Right lobe of liver (tissue), 6 donors: ENCODE measurements at regions not wholly inside any gene's neighbourhood (a gene's known extent, or its start where the extent isn't known, plus 50 kb on each side); places are given as distances from the start of the nearest gene placed in this dataset.

Experiments
- ATAC-seq, 4 donors: fragments of 200-7000 bp; cut with Tn5 transposase; one replicate each; pipeline ENCODE4 v1.9.1; 2020; ENCODE audit warnings: mild to moderate bottlenecking in 4 of 4, moderate library complexity in 4 of 4
- DNase-seq, 3 donors: peaks; one replicate each; pipeline ENCODE4 v3.0.0-alpha.2; 2020
- H3K27ac ChIP-seq, 3 donors: fragments of 200-600 bp; one replicate each; pipeline ENCODE4 v1.8.0; 2022
- H3K27me3 ChIP-seq, 2 donors: fragments of 200-600 bp; one replicate each; pipeline ENCODE4 v1.8.0; 2022
- H3K36me3 ChIP-seq, 4 donors: fragments of 200-600 bp; sonication (generic) in 1 of 4; one replicate each; pipeline versions ENCODE4 v1.5.1 to v1.8.0; 2017 to 2022; ENCODE audit warnings: control low read depth in 1 of 4
- H3K4me1 ChIP-seq, 4 donors: fragments of 200-600 bp; sonication (generic) in 1 of 4; one replicate each; pipeline versions ENCODE4 v1.5.1 to v1.8.0; 2017 to 2022; ENCODE audit warnings: control low read depth in 1 of 4
- H3K4me3 ChIP-seq, 3 donors: fragments of 200-600 bp; one replicate each; pipeline ENCODE4 v1.8.0; 2022
- H3K9me3 ChIP-seq, 4 donors: fragments of 200-600 bp; sonication (generic) in 1 of 4; one replicate each; pipeline versions ENCODE4 v1.5.1 to v1.8.0; 2017 to 2022; ENCODE audit warnings: control low read depth in 1 of 4
- CTCF ChIP-seq, 4 donors: fragments of 200-600 bp in 3 of 4; fragments of 450-650 bp in 1 of 4; IDR thresholded peaks; one replicate each; pipeline versions ENCODE4 v1.5.1 to v1.8.0; 2016 to 2022; ENCODE audit warnings: antibody characterized with exemption in 4 of 4, mild to moderate bottlenecking in 2 of 4
- POLR2A ChIP-seq: fragments of 450-650 bp; IDR thresholded peaks from one replicate; pipeline ENCODE4 v1.6.1; 2017; ENCODE audit warnings: antibody characterized with exemption, mild to moderate bottlenecking
- WGBS: methylation state at CpG from one replicate; pipeline ENCODE4 v1.1.6; 2018; ENCODE audit warnings: low coverage, low lambda C conversion rate; ENCODE audit not compliant: insufficient coverage; ENCODE audit errors: missing lambda C conversion rate; 5-methylcytosine and 5-hydroxymethylcytosine counted together
- intact Hi-C, 2 donors: fragments of 100-400 bp; cut with DNase I; formaldehyde crosslinking; loops; one replicate each; pipeline versions ENCODE4 v1.11.2 to v1.14.1; 2022
- donor health status: DM: no; HTN: yes; CAD: no.
- donor health status: DM: no; HTN: no; CAD: no.
- donor health status: DM: no; HTN: no; CAD: no.
- donor health status: DM: no; HTN: yes; CAD: no.
- donor health status: DM: no; HTN: yes; CAD: no.

GRCh38 chr9:19946441-19947109 is 157.7 kb upstream of the SLC24A2 start:
- H3K4me3 ChIP-seq: no peak overlapping the region
- intact Hi-C loops: no loop called here
- ATAC-seq (no peak), DNase-seq (no peak)
- H3K4me1 ChIP-seq: no peaks in the 10 kb centered on the region
- TF ChIP-seq CTCF (IDR thresholded peaks at IDR 0.05) (peak in 1 of 4 donors; percentile 12), POLR2A (no peak)
- H3K36me3 ChIP-seq: no peaks in the 10 kb centered on the region
- H3K27me3 ChIP-seq: no peaks in the 10 kb centered on the region
- 54% methylated on average over 4 of the region's 4 CpGs for WGBS
- H3K9me3 ChIP-seq: no peaks in the 10 kb centered on the region
- no peak overlapping the region for H3K27ac ChIP-seq

- no peaks in the 10 kb centered on the region for H3K36me3 ChIP-seq
- ATAC-seq: no peak
- 25% methylated on average over 2 of the region's 2 CpGs for WGBS
- H3K4me3 ChIP-seq: no peak overlapping the region
- no peak for TF ChIP-seq CTCF (IDR thresholded peaks at IDR 0.05)
- TF ChIP-seq POLR2A: no peak
- no peaks in the 10 kb centered on the region for H3K27me3 ChIP-seq
- intact Hi-C loops: no loop called here
- no peaks in the 10 kb centered on the region for H3K9me3 ChIP-seq
- no peaks in the 10 kb centered on the region for H3K4me1 ChIP-seq
- H3K27ac ChIP-seq: no peak overlapping the region
- no peak for DNase-seq
Measured at GRCh38 chr9:19941874-19942273, 153.0 kb upstream of the SLC24A2 start.

GRCh38 chr9:19940811-19941535 is 152.1 kb upstream of the SLC24A2 start:
- no peak for DNase-seq
- Histone ChIP-seq H3K4me3 (no peak overlapping the region), H3K36me3 (no peaks in the 10 kb centered on the region), H3K9me3 (no peaks in the 10 kb centered on the region), H3K27ac (no peak overlapping the region), H3K27me3 (no peaks in the 10 kb centered on the region), H3K4me1 (no peaks in the 10 kb centered on the region)
- no peak for ATAC-seq
- intact Hi-C loops: no loop called here
- TF ChIP-seq POLR2A (no peak), CTCF (IDR thresholded peaks at IDR 0.05) (no peak)
- 45% methylated on average over 2 of the region's 2 CpGs for WGBS

DNA sequence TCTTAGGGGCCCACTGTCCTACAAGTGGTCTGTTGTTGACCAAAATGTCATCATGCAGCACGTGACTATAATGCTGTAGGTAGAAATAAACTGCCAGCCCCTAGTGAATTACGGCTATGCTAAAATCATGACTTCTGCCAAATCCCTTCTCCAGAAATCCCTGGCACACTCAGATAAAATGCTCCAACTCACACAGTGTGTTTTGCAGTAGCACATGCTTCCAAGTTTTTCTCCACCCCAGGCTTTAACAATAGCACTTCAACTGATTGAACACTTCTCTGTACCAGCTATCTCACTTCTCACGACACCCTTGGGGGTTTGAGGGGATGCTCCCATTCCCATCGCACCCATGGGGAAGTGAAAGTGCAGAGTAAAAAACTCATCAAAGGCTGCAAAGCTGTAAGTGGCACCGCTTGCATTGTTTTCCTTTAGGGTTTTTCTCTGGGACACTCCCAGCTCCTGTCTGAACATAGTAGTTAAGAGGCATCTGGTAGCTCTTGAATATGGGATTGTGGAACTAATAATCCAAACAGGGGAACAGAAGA is 151.0 kb upstream of the SLC24A2 start:
- Histone ChIP-seq H3K27ac (no peak overlapping the region), H3K4me3 (no peak overlapping the region), H3K36me3 (no peaks in the 10 kb centered on the region), H3K9me3 (no peaks in the 10 kb centered on the region), H3K27me3 (no peaks in the 10 kb centered on the region), H3K4me1 (peaks cover 0 to 2% (median 0%) of the 10 kb centered on the region in 4 donors)
- intact Hi-C loops: no loop called here
- no peak for DNase-seq
- no peak for ATAC-seq
- WGBS: 44% methylated on average over 5 of the region's 5 CpGs
- TF ChIP-seq CTCF (IDR thresholded peaks at IDR 0.05) (no peak), POLR2A (no peak)
